Spleen (tissue), 11 donors: ENCODE measurements at regions not wholly inside any gene's neighbourhood (a gene's known extent, or its start where the extent isn't known, plus 50 kb on each side); places are given as distances from the start of the nearest gene placed in this dataset.

ENCODE experiments used
- DNase-seq: peaks from one replicate; pipeline ENCODE4 v3.0.0-alpha.2; 2020
- H3K27ac ChIP-seq, 8 donors: fragments of 200-600 bp; sonication (generic) in 7 of 8; 1 replicate in 4 of 8; 2 replicates in 4 of 8; pipeline versions ENCODE4 v1.5.0 to v1.8.0; 2016 to 2021; ENCODE audit warnings: inconsistent platforms in 4 of 8, mild to moderate bottlenecking in 4 of 8, moderate library complexity in 1 of 8
- H3K27me3 ChIP-seq, 7 donors: fragments of 200-600 bp; sonication (generic) in 6 of 7; replicated peaks in 1 of 7; 1 replicate in 4 of 7; 2 replicates in 3 of 7; pipeline versions ENCODE4 v1.5.0 to v1.8.0; 2016 to 2021; ENCODE audit warnings: inconsistent platforms in 3 of 7, mild to moderate bottlenecking in 1 of 7
- H3K36me3 ChIP-seq, 6 donors: fragments of 200-600 bp; sonication (generic) in 5 of 6; 1 replicate in 4 of 6; 2 replicates in 2 of 6; pipeline versions ENCODE4 v1.5.0 to v1.8.0; 2016 to 2021; ENCODE audit warnings: inconsistent platforms in 2 of 6
- H3K4me1 ChIP-seq, 6 donors: fragments of 200-600 bp; sonication (generic) in 5 of 6; 1 replicate in 3 of 6; 2 replicates in 3 of 6; pipeline versions ENCODE4 v1.5.0 to v1.8.0; 2016 to 2021; ENCODE audit warnings: inconsistent platforms in 3 of 6
- H3K4me3 ChIP-seq, 8 donors: fragments of 200-600 bp; sonication (generic) in 7 of 8; 1 replicate in 4 of 8; 2 replicates in 4 of 8; pipeline versions ENCODE4 v1.5.0 to v1.8.0; 2016 to 2021; ENCODE audit warnings: inconsistent platforms in 4 of 8, mild to moderate bottlenecking in 4 of 8, moderate library complexity in 2 of 8
- H3K9me3 ChIP-seq, 8 donors: fragments of 200-600 bp; sonication (generic) in 7 of 8; 1 replicate in 4 of 8; 2 replicates in 4 of 8; pipeline versions ENCODE4 v1.5.0 to v1.8.0; 2016 to 2021; ENCODE audit warnings: inconsistent platforms in 4 of 8
- POLR2A ChIP-seq, 3 donors: fragments of 450-650 bp; IDR thresholded peaks; one replicate each; pipeline ENCODE4 v1.5.1; 2017; ENCODE audit warnings: antibody characterized with exemption in 3 of 3, mild to moderate bottlenecking in 1 of 3
- POLR2AphosphoS5 ChIP-seq, 3 donors: sonication (generic); formaldehyde crosslinking; IDR thresholded peaks; one replicate each; pipeline ENCODE4 v1.5.1; 2017; ENCODE audit warnings: antibody characterized with exemption in 3 of 3
- WGBS, 5 donors: extraction: QIAGEN DNeasy Blood & Tissue Kit in 3 of 5; methylation state at CpG; one replicate each; pipeline versions ENCODE4 v1.1.5 to v1.1.7; 2013 to 2018; 5-methylcytosine and 5-hydroxymethylcytosine counted together
- intact Hi-C: fragments of 100-400 bp; cut with DNase I; formaldehyde crosslinking; loops from one replicate; pipeline ENCODE4 v1.15.0; 2023; ENCODE audit warnings: low total_unique reads
- TF ChIP-seq, protein P1 (sequence below), 11 experiments: fragments of 200-600 bp in 7 of 11; fragments of 450-650 bp in 4 of 11; sonication (generic) in 4 of 11; IDR thresholded peaks in 8 of 11; conservative IDR thresholded peaks in 3 of 11; 1 replicate in 7 of 11; 2 replicates in 4 of 11; pipeline versions ENCODE4 v1.4.0 to v1.8.0; 2016 to 2021; ENCODE audit warnings: antibody characterized with exemption in 11 of 11, inconsistent platforms in 4 of 11, mild to moderate bottlenecking in 1 of 11
- donor health status: healthy with polysubstance abuse.
- donor health status: DM: no; HTN: no; CAD: no; lungs with moderate emphysema.
- donor health status: DM: no; HTN: no; CAD: no.
- donor health status: Bipolar disorder and iron deficiency.
- donor health status: healthy.
- donor health status: DM: no; HTN: no; CAD: no.
- donor health status: DM: yes; HTN: yes; CAD: no.

DNA sequence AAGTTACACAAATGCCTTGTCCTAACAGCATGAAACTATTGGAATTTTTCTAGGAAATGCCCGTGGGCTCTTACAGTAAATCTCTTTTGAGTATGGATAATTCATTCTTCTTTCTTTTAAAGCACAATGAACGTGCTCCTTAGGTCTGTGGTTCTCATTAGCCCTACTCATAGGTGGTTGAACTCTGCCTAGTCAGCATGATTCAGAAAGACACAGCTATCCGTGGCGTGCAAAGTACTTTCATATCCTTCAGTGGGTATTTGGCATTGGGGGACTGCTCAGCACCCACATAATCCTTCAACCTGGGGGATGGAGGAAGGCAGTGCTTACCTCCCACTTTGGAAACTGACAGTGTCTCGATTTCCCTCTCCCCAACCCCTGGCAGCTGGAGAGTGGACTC is 462.0 kb upstream of the CLINT1 start:
- DNase-seq = no peak
- TF ChIP-seq, protein P1, sequence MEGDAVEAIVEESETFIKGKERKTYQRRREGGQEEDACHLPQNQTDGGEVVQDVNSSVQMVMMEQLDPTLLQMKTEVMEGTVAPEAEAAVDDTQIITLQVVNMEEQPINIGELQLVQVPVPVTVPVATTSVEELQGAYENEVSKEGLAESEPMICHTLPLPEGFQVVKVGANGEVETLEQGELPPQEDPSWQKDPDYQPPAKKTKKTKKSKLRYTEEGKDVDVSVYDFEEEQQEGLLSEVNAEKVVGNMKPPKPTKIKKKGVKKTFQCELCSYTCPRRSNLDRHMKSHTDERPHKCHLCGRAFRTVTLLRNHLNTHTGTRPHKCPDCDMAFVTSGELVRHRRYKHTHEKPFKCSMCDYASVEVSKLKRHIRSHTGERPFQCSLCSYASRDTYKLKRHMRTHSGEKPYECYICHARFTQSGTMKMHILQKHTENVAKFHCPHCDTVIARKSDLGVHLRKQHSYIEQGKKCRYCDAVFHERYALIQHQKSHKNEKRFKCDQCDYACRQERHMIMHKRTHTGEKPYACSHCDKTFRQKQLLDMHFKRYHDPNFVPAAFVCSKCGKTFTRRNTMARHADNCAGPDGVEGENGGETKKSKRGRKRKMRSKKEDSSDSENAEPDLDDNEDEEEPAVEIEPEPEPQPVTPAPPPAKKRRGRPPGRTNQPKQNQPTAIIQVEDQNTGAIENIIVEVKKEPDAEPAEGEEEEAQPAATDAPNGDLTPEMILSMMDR (IDR thresholded peaks at IDR 0.05 in 8 of 11, conservative IDR thresholded peaks at IDR 0.05 in 3 of 11) = no peak
- no peak for TF ChIP-seq POLR2A (IDR thresholded peaks at IDR 0.05)
- no peak for TF ChIP-seq POLR2AphosphoS5 (IDR thresholded peaks at IDR 0.05)
- Histone ChIP-seq H3K9me3 (no peaks in the 10 kb centered on the region), H3K36me3 (no peaks in the 10 kb centered on the region), H3K4me1 (no peaks in the 10 kb centered on the region), H3K27me3 (no peaks in the 10 kb centered on the region), H3K27ac (no peak overlapping the region), H3K4me3 (no peak overlapping the region)
- WGBS, 5 donors = 70 to 81% (median 76%) methylated on average over 5 of the region's 5 CpGs
- intact Hi-C loops = no loop called here

DNA sequence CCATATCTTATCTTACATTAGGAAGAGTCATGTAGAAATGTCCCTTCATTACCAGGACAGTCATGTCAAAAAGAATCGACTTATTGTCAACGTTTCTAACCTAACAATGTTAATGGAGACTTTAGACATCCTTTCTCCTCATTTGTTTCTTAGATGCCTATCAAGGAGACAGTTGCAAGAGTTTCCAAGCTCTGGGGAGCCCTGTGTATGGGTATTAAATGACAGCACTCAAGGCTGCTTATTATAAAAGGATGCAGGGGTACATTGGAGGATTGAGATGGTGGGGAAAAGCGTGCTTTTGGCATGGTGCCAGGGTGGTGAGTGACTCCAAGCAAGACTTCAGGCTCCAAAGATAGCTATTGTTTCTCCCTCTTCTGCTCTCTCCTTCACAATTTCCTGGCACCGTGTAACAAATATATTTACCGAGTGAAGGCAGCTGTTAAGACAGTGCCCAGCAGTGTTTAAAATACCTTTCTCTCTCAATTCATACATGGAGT is 461.3 kb upstream of the CLINT1 start:
- intact Hi-C loops = no loop called here
- Histone ChIP-seq H3K27ac (no peak overlapping the region), H3K4me3 (no peak overlapping the region), H3K36me3 (no peaks in the 10 kb centered on the region), H3K27me3 (no peaks in the 10 kb centered on the region), H3K4me1 (no peaks in the 10 kb centered on the region), H3K9me3 (no peaks in the 10 kb centered on the region)
- 62 to 69% (median 68%) methylated on average over 5 of the region's 5 CpGs for WGBS, 5 donors
- no peak for TF ChIP-seq POLR2AphosphoS5 (IDR thresholded peaks at IDR 0.05)
- TF ChIP-seq, protein P1 (IDR thresholded peaks at IDR 0.05 in 8 of 11, conservative IDR thresholded peaks at IDR 0.05 in 3 of 11) = no peak
- TF ChIP-seq POLR2A (IDR thresholded peaks at IDR 0.05) = no peak
- DNase-seq = no peak

DNA sequence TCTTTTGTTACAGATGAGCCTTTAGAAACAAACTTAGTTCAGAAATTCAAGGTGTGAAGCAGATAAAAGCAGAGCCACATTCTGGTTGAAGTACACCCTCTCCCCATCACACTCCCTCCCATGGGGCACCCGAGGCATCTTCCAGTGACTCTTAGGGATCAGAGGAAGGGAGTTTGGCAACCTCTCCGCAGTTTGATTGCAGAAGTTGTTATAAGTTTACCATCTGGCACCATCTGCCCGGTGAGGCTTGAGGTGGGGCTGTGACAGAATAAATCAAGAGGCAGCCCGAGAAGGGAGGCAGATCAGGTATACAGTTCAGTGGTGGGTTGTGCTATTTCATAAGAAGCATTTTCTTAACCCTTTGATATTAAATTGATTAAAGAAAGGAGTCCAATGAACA is 458.6 kb upstream of the CLINT1 start:
- no peak overlapping the region for H3K27ac ChIP-seq
- H3K4me3 ChIP-seq = no peak overlapping the region
- DNase-seq = no peak
- no peaks in the 10 kb centered on the region for H3K9me3 ChIP-seq
- WGBS, 5 donors = 38 to 64% (median 41%) methylated on average over 4 of the region's 4 CpGs
- no peaks in the 10 kb centered on the region for H3K4me1 ChIP-seq
- H3K27me3 ChIP-seq = no peaks in the 10 kb centered on the region
- intact Hi-C loops = no loop called here
- TF ChIP-seq POLR2A (IDR thresholded peaks at IDR 0.05) (no peak), POLR2AphosphoS5 (IDR thresholded peaks at IDR 0.05) (no peak)
- TF ChIP-seq, protein P1 (IDR thresholded peaks at IDR 0.05 in 8 of 11, conservative IDR thresholded peaks at IDR 0.05 in 3 of 11) = no peak
- no peaks in the 10 kb centered on the region for H3K36me3 ChIP-seq

DNA sequence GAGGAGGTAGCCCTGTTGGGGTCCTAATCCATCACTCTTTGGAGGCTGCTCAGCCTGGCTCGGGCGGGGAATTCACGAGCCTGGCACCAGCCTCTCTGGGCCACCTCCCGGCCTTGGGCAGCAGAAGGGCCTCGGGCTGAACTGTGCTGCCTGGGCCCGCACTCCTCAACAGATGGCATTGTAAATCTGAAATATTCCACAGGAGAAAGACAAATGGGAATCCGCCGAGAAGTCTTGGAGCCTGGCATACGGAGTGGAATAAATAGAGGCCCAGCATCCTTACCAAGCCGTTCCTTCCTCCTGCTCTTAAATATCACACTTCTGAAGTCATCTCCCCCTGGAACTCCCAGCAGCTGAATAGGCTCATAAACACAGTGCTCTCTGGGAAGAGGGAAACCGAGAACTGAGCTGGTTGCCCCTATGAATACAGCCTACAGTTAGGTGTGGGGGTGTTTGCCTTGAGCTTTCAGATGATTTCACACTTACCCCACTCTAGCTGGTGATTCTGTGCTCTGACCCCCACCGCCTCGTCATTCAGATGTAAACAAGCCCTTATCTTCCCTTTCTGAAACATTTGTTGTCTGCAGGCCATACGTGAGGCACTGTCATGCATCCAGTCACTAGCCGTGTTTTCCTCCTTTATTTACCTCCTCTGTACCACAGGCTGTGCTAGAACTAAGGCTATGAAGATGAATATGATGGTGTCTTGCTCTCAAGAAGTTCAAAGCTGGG is 455.0 kb upstream of the CLINT1 start:
- H3K4me1 ChIP-seq = no peaks in the 10 kb centered on the region
- TF ChIP-seq, protein P1 (IDR thresholded peaks at IDR 0.05 in 8 of 11, conservative IDR thresholded peaks at IDR 0.05 in 3 of 11) = no peak
- no peak for TF ChIP-seq POLR2AphosphoS5 (IDR thresholded peaks at IDR 0.05)
- no peak for TF ChIP-seq POLR2A (IDR thresholded peaks at IDR 0.05)
- H3K27me3 ChIP-seq = no peaks in the 10 kb centered on the region

More for the DNA sequence above, 455.0 kb upstream of the CLINT1 start:
- intact Hi-C loops = no loop called here
- H3K9me3 ChIP-seq = no peaks in the 10 kb centered on the region
- no peaks in the 10 kb centered on the region for H3K36me3 ChIP-seq
- no peak overlapping the region for H3K4me3 ChIP-seq
- WGBS, 5 donors = 84 to 89% (median 87%) methylated on average over 15 of the region's 15 CpGs
- no peak overlapping the region for H3K27ac ChIP-seq
- no peak for DNase-seq
